ENCODE measurements at regions not wholly inside any gene's neighbourhood (a gene's known extent, or its start where the extent isn't known, plus 50 kb on each side); places are given as distances from the start of the nearest gene placed in this dataset.
"Not testable (repeated sequence)": the region's sequence is repeated elsewhere in the genome, so short reads cannot be mapped to it uniquely, and the experiment has no call there.

DNA sequence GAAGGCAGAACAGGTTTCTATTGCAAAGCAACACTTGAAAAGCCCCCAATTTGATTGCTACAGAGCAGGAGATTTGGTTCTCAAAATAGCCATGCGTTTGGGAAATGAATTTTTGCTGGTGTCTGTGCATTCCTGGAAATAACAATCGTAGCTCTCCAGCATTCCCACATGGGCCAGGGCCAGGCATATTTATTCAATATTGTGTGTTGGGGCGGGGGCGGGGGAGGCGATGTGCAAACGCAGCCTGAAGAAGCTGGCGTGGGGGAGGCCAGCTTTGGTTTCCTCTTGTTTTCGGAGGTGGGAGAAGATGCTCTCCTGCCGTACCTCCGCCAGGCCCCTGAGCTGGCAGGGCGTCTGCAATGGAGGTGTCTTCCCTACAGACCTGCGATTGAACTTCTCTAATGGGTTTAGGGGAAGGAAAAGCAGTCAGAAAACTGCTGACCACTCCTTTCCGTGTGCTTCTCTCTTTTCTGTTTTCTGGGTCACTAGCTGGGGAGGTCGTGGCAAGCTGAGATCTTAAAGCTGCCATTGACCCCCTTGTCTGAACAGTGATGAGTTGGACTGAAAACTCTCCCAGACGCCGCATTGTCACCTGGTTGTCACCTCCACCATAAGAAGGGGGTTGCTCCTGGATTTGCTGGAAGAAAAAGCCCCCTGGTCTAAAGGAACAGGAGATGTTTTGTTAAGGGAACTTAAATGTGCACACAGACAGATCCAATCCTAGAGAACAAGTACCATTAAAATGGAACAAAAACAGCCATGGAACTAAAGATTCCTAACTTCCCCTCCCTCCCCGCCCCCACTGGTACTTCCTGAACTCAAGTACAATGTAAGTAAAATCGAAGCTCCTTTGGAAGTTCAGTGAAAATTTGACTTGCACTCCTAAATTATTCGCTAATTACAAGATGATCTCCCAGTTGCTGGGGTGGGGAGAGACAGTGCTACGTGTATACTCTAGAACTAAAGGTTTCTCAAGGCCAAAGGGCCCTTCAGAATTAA, 56.4 kb upstream of the HABP2 start:
- H3K27ac ChIP-seq: peak overlapping the region in 1 of 2 donors; percentile 55

DNA sequence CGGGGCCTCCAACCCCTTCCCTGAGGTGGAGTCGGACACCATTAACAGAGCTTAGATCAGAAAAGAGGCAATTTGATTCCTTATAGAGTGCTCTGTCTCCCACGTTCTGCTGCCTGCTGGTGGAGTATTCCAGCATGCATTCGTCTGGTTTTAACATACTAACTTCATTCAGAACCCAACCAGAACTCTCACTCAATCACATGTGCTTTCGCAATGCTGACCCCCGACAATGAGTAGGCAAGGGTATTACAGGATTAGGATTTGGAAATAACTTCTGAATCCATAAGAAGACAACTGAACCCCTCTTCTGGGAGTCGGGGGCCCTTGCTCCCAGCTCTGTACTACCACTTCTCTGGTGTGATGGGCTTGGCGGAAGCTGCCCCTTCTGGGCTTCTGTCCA, 55.7 kb upstream of the HABP2 start:
- Histone ChIP-seq H3K4me3 (no peak overlapping the region), H3K4me1 (peaks cover 27% of the 10 kb centered on the region), H3K9me3 (no peaks in the 10 kb centered on the region), H3K27me3 (no peaks in the 10 kb centered on the region), H3K36me3 (ENCODE audit: low read depth, missing control alignments) (no peaks in the 10 kb centered on the region), H3K27ac (no peak overlapping the region)
- no peak for DNase-seq
- TF ChIP-seq, protein P1, sequence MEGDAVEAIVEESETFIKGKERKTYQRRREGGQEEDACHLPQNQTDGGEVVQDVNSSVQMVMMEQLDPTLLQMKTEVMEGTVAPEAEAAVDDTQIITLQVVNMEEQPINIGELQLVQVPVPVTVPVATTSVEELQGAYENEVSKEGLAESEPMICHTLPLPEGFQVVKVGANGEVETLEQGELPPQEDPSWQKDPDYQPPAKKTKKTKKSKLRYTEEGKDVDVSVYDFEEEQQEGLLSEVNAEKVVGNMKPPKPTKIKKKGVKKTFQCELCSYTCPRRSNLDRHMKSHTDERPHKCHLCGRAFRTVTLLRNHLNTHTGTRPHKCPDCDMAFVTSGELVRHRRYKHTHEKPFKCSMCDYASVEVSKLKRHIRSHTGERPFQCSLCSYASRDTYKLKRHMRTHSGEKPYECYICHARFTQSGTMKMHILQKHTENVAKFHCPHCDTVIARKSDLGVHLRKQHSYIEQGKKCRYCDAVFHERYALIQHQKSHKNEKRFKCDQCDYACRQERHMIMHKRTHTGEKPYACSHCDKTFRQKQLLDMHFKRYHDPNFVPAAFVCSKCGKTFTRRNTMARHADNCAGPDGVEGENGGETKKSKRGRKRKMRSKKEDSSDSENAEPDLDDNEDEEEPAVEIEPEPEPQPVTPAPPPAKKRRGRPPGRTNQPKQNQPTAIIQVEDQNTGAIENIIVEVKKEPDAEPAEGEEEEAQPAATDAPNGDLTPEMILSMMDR (IDR thresholded peaks at IDR 0.05): no peak
- no peak for TF ChIP-seq POLR2A (IDR thresholded peaks at IDR 0.05)
- 77 to 78% methylated on average over 8 of the region's 8 CpGs for WGBS, 2 donors
- intact Hi-C loops (cut with DNase I; ENCODE audit: low total_unique reads): no loop called here

More for the DNA sequence above, 56.4 kb upstream of the HABP2 start:
- DNase-seq: peak; percentile 61
- WGBS, 2 donors: 48 to 49% methylated on average over 19 to 20 of the region's 20 CpGs
- no peak for TF ChIP-seq POLR2A (IDR thresholded peaks at IDR 0.05)
- TF ChIP-seq, protein P1 (IDR thresholded peaks at IDR 0.05): no peak
- Histone ChIP-seq H3K36me3 (ENCODE audit: low read depth, missing control alignments) (no peaks in the 10 kb centered on the region), H3K4me1 (peaks cover 30% of the 10 kb centered on the region), H3K4me3 (no peak overlapping the region), H3K27me3 (no peaks in the 10 kb centered on the region), H3K9me3 (no peaks in the 10 kb centered on the region)
- intact Hi-C loops (cut with DNase I; ENCODE audit: low total_unique reads): no loop called here

DNA sequence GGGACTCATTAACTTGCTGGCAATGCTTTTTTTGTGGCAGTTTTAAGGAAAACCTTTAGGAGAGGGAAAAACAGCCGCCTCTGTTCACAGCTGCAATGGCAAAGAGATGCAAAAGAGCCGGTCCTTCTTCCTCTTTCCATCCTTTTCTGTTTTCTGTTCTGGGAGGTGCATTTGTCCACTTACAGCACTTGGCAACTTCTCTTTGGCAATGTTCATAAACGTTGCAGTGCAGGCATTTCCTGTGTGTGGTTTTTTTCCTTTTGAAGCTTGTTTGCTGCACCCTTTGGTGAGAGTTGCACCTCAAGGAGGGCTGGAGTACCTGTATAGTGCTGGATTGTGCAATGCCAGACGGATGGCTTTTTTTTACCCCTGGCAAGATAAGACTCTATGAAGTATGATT, 53.9 kb upstream of the HABP2 start:
- intact Hi-C loops (cut with DNase I; ENCODE audit: low total_unique reads): no loop called here
- H3K27ac ChIP-seq: no peak overlapping the region
- H3K9me3 ChIP-seq: no peaks in the 10 kb centered on the region
- H3K4me1 ChIP-seq: peaks cover 21% of the 10 kb centered on the region
- no peaks in the 10 kb centered on the region for H3K27me3 ChIP-seq
- H3K4me3 ChIP-seq: no peak overlapping the region
- H3K36me3 ChIP-seq (ENCODE audit: low read depth, missing control alignments): no peaks in the 10 kb centered on the region
- TF ChIP-seq, protein P1 (IDR thresholded peaks at IDR 0.05): no peak
- no peak for TF ChIP-seq POLR2A (IDR thresholded peaks at IDR 0.05)
- 27 to 36% methylated on average over 4 of the region's 4 CpGs for WGBS, 2 donors
- no peak for DNase-seq

DNA sequence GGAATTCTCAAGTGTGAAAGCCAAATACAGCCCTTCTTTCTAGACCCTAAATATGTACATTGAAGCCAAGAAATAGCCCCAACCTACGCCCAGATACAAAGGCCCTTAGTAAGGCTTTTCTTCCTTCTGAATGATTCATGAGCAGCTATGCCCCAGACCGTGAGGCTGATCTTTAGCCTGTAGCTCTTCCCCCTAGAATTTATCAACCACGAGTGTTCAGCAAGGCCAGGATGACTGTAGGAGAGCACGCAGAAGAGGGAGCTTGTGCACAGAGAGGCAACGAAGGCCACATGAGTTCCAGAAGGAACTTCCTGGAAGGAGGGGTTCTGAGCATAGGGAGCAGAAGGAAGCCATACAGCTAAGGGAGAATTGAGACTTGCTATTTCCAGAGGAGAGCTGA, 53.0 kb upstream of the HABP2 start:
- intact Hi-C loops (cut with DNase I; ENCODE audit: low total_unique reads): no loop called here
- WGBS, 2 donors: 80 to 83% methylated on average over 1 to 5 of the region's 5 CpGs
- no peak overlapping the region for H3K4me3 ChIP-seq

DNA sequence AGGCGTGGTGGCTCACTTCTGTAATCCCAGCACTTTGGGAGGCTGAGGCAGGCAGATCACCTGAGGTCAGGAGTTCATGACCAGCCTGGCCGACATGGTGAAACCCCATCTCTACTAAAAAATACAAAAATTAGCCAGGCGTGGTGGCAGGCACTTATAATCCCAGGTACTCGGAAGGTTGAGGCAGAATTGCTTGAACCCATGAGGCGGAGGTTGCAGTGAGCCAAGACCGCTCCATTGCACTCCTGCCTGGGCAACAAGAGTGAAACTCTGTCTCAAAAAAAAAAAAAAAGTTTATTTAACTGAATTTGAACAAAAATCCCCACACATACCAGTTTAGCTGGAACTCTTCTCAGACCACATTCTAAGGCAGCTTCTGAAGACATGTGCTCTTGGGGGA, 51.8 kb upstream of the HABP2 start:
- H3K27me3 ChIP-seq; H3K4me3 ChIP-seq; intact Hi-C loops (cut with DNase I; ENCODE audit: low total_unique reads); H3K4me1 ChIP-seq; H3K27ac ChIP-seq; H3K36me3 ChIP-seq (ENCODE audit: low read depth, missing control alignments); DNase-seq; H3K9me3 ChIP-seq: not testable (repeated sequence)
- 74 to 92% methylated on average over 6 of the region's 6 CpGs for WGBS, 2 donors

More for the DNA sequence above, 53.0 kb upstream of the HABP2 start:
- no peak for DNase-seq
- peaks cover 13% of the 10 kb centered on the region for H3K4me1 ChIP-seq
- no peaks in the 10 kb centered on the region for H3K36me3 ChIP-seq (ENCODE audit: low read depth, missing control alignments)
- no peaks in the 10 kb centered on the region for H3K27me3 ChIP-seq
- no peaks in the 10 kb centered on the region for H3K9me3 ChIP-seq
- TF ChIP-seq POLR2A (IDR thresholded peaks at IDR 0.05): no peak
- TF ChIP-seq, protein P1 (IDR thresholded peaks at IDR 0.05): no peak
- no peak overlapping the region for H3K27ac ChIP-seq

Small RNA genes lying in the stretch of these regions (small RNA-seq; reads per million reads assigned to genes)
- gene RNU7-165P: 0 reads per million in 2 donors
